Upper lobe of left lung (tissue), 6 donors: ENCODE measurements at regions not wholly inside any gene's neighbourhood (a gene's known extent, or its start where the extent isn't known, plus 50 kb on each side); places are given as distances from the start of the nearest gene placed in this dataset.
A peak's percentile ranks its signal among the peaks of the same experiment; 100 is the strongest.

Source experiments
- ATAC-seq, 2 donors: fragments of 200-7000 bp; cut with Tn5 transposase; one replicate each; pipeline ENCODE4 v1.9.1; 2022; ENCODE audit warnings: mild to moderate bottlenecking in 2 of 2, moderate library complexity in 2 of 2; ENCODE audit not compliant: low FRiP score in 2 of 2
- DNase-seq, 2 donors: peaks; one replicate each; pipeline ENCODE4 v3.0.0-alpha.2; 2019 to 2020
- H3K27ac ChIP-seq, 4 donors: fragments of 200-600 bp; sonication (generic); one replicate each; pipeline ENCODE4 v1.5.1; 2016 to 2019
- H3K27me3 ChIP-seq, 4 donors: fragments of 200-600 bp; sonication (generic); one replicate each; pipeline ENCODE4 v1.5.1; 2017 to 2019
- H3K36me3 ChIP-seq, 4 donors: fragments of 200-600 bp; sonication (generic); one replicate each; pipeline ENCODE4 v1.5.1; 2016 to 2019
- H3K4me1 ChIP-seq, 4 donors: fragments of 200-600 bp; sonication (generic); one replicate each; pipeline ENCODE4 v1.5.1; 2018 to 2019
- H3K4me3 ChIP-seq, 4 donors: fragments of 200-600 bp; sonication (generic); one replicate each; pipeline ENCODE4 v1.5.1; 2017 to 2019; ENCODE audit warnings: mild to moderate bottlenecking in 2 of 4, moderate library complexity in 1 of 4
- H3K9me3 ChIP-seq, 4 donors: fragments of 200-600 bp; sonication (generic); one replicate each; pipeline ENCODE4 v1.5.1; 2018 to 2019
- EP300 ChIP-seq, 4 donors: sonication (generic); formaldehyde crosslinking; IDR thresholded peaks; one replicate each; pipeline ENCODE4 v1.5.1; 2017; ENCODE audit warnings: antibody characterized with exemption in 4 of 4, control low read depth in 2 of 4
- POLR2A ChIP-seq, 4 donors: fragments of 450-650 bp; IDR thresholded peaks; one replicate each; pipeline ENCODE4 v1.5.1; 2016 to 2017; ENCODE audit warnings: antibody characterized with exemption in 4 of 4, mild to moderate bottlenecking in 2 of 4
- POLR2AphosphoS5 ChIP-seq, 2 donors: sonication (generic); formaldehyde crosslinking; IDR thresholded peaks; one replicate each; pipeline ENCODE4 v1.5.1; 2017; ENCODE audit warnings: antibody characterized with exemption in 2 of 2
- WGBS, 2 donors: methylation state at CpG; one replicate each; pipeline ENCODE4 v1.1.5; 2017 to 2018; 5-methylcytosine and 5-hydroxymethylcytosine counted together
- TF ChIP-seq, protein P1 (sequence below), 6 experiments: fragments of 450-650 bp in 4 of 6; fragments of 200-600 bp in 2 of 6; sonication (generic) in 2 of 6; IDR thresholded peaks; one replicate each; pipeline ENCODE4 v1.5.1; 2016 to 2019; ENCODE audit warnings: antibody characterized with exemption in 6 of 6
- donor health status: DM: no; HTN: no; CAD: no; lungs with moderate emphysema.
- donor health status: DM: no; HTN: yes; CAD: no; lungs with severe emphysema.

DNA sequence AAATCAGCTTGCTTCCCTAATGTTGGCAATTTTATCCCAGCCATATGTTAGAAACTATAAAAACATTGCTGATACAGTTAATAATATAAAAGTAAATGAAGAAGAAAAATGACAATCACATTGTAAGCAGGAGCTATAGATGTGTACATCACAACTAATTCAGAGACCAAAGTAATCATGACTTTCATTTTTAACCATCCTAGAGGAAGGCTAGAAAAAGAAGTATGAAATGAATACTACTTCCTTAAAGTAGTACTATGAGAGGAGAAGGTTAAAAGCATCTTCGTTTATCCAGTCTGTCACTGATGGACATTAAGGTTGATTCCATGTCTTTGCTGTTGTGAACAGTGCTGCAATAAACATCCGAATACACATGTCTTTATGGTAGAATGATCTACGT lies 135.5 kb downstream of the IRS2 start:
- no peak overlapping the region for H3K4me3 ChIP-seq
- H3K36me3 ChIP-seq: no peaks in the 10 kb centered on the region
- H3K27me3 ChIP-seq: no peaks in the 10 kb centered on the region
- H3K9me3 ChIP-seq: no peaks in the 10 kb centered on the region
- H3K27ac ChIP-seq: peak overlapping the region; percentile 45 to 79 (median 76)
- H3K4me1 ChIP-seq: peaks cover 7 to 12% (median 11%) of the 10 kb centered on the region in 4 donors
- TF ChIP-seq EP300 (IDR thresholded peaks at IDR 0.05): no peak
- TF ChIP-seq, protein P1, sequence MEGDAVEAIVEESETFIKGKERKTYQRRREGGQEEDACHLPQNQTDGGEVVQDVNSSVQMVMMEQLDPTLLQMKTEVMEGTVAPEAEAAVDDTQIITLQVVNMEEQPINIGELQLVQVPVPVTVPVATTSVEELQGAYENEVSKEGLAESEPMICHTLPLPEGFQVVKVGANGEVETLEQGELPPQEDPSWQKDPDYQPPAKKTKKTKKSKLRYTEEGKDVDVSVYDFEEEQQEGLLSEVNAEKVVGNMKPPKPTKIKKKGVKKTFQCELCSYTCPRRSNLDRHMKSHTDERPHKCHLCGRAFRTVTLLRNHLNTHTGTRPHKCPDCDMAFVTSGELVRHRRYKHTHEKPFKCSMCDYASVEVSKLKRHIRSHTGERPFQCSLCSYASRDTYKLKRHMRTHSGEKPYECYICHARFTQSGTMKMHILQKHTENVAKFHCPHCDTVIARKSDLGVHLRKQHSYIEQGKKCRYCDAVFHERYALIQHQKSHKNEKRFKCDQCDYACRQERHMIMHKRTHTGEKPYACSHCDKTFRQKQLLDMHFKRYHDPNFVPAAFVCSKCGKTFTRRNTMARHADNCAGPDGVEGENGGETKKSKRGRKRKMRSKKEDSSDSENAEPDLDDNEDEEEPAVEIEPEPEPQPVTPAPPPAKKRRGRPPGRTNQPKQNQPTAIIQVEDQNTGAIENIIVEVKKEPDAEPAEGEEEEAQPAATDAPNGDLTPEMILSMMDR (IDR thresholded peaks at IDR 0.05): no peak
- TF ChIP-seq POLR2A (IDR thresholded peaks at IDR 0.05): no peak
- TF ChIP-seq POLR2AphosphoS5 (IDR thresholded peaks at IDR 0.05): no peak
- ATAC-seq: no peak
- 81 to 87% methylated on average over 3 of the region's 3 CpGs for WGBS, 2 donors
- DNase-seq: no peak

DNA sequence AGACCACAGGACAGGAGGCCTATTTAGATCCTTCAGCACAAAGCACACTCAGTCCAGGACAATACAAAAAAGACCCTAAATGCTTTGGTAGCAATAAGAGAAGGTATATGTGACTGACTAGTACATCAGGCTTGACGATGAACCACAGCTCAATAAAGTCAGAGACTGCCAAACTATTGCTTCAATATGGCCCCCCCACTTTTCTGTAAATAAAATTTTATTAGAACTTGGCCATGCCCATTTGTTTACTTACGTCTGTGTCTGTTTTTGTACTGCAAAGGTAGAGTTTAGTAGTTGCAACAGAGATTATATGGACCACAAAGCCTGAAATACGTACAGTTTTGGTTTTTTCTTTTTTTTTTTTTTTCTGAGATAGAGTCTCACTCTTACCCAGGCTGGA lies 136.7 kb downstream of the IRS2 start:
- Histone ChIP-seq H3K27me3 (no peaks in the 10 kb centered on the region), H3K4me3 (no peak overlapping the region), H3K4me1 (peaks cover 2 to 10% (median 8%) of the 10 kb centered on the region in 4 donors), H3K36me3 (no peaks in the 10 kb centered on the region), H3K27ac (no peak overlapping the region), H3K9me3 (no peaks in the 10 kb centered on the region)
- ATAC-seq (no peak), DNase-seq (no peak)
- TF ChIP-seq POLR2AphosphoS5 (IDR thresholded peaks at IDR 0.05): no peak
- WGBS, 2 donors: 82 to 91% methylated on average over 3 of the region's 3 CpGs

DNA sequence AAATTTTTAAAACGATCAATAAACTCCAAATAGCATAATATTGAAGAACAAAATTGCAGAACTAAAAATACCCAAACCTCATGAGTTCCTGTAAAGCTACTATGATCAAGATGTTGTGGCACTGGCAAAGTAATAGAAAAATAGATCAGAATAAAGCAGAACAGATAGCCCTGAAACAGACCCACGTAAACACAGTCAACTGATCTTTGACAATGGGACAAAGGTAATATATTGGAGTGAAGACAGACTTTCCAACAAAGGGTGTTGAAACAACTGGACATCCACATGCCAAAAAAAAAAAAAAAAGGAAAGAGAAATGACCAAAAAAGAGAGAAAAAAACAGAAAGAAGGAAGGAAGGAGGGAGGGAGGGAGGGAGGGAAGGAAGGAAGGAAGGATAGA lies 138.7 kb downstream of the IRS2 start:
- DNase-seq (no peak), ATAC-seq (no peak)
- peaks cover 0 to 10% (median 8%) of the 10 kb centered on the region in 4 donors for H3K4me1 ChIP-seq
- no peak overlapping the region for H3K27ac ChIP-seq
- WGBS, 2 donors: 76 to 89% methylated on average over 2 of the region's 2 CpGs
- H3K36me3 ChIP-seq: no peaks in the 10 kb centered on the region
- no peak overlapping the region for H3K4me3 ChIP-seq
- H3K27me3 ChIP-seq: no peaks in the 10 kb centered on the region
- TF ChIP-seq EP300 (IDR thresholded peaks at IDR 0.05) (no peak), POLR2AphosphoS5 (IDR thresholded peaks at IDR 0.05) (no peak), POLR2A (IDR thresholded peaks at IDR 0.05) (no peak)
- TF ChIP-seq, protein P1 (IDR thresholded peaks at IDR 0.05): no peak
- no peaks in the 10 kb centered on the region for H3K9me3 ChIP-seq

- WGBS, 2 donors: 84% methylated on average over 5 of the region's 5 CpGs
- Histone ChIP-seq H3K27me3 (no peaks in the 10 kb centered on the region), H3K27ac (no peak overlapping the region), H3K9me3 (no peaks in the 10 kb centered on the region), H3K4me3 (no peak overlapping the region), H3K36me3 (no peaks in the 10 kb centered on the region), H3K4me1 (peaks cover 0 to 5% (median 1%) of the 10 kb centered on the region in 4 donors)
- TF ChIP-seq POLR2A (IDR thresholded peaks at IDR 0.05) (no peak), POLR2AphosphoS5 (IDR thresholded peaks at IDR 0.05) (no peak), EP300 (IDR thresholded peaks at IDR 0.05) (no peak)
- TF ChIP-seq, protein P1 (IDR thresholded peaks at IDR 0.05): no peak
- DNase-seq: no peak
- ATAC-seq: no peak
These were observed 139.3 kb downstream of the IRS2 start for GRCh38 chr13:109647053-109647452.

GRCh38 chr13:109646423-109646822 lies 140.0 kb downstream of the IRS2 start:
- H3K4me1 ChIP-seq: no peaks in the 10 kb centered on the region
- TF ChIP-seq POLR2AphosphoS5 (IDR thresholded peaks at IDR 0.05) (no peak), EP300 (IDR thresholded peaks at IDR 0.05) (no peak), POLR2A (IDR thresholded peaks at IDR 0.05) (no peak)
- TF ChIP-seq, protein P1 (IDR thresholded peaks at IDR 0.05): no peak
- no peak overlapping the region for H3K27ac ChIP-seq
- WGBS, 2 donors: 91 to 96% methylated on average over 5 of the region's 5 CpGs
- DNase-seq (no peak), ATAC-seq (no peak)
- no peaks in the 10 kb centered on the region for H3K36me3 ChIP-seq
- H3K9me3 ChIP-seq: peaks cover 0 to 5% (median 1%) of the 10 kb centered on the region in 4 donors
- no peak overlapping the region for H3K4me3 ChIP-seq
- H3K27me3 ChIP-seq: no peaks in the 10 kb centered on the region
